GM18868 (cell line): ENCODE measurements at regions not wholly inside any gene's neighbourhood (a gene's known extent, or its start where the extent isn't known, plus 50 kb on each side); places are given as distances from the start of the nearest gene placed in this dataset.

ENCODE experiments used
- ATAC-seq: cut with Tn5 transposase; IDR thresholded peaks from one replicate; pipeline ENCODE4 v1.9.1; 2021; ENCODE audit warnings: mild to moderate bottlenecking, moderate library complexity; ENCODE audit not compliant: unreplicated experiment

- peak; percentile 86 for ATAC-seq
Measured at GRCh38 chr13:22114630-22115311, 443.9 kb downstream of the FGF9 start.

GRCh38 chr13:22118158-22118557 lies 447.3 kb downstream of the FGF9 start:
- ATAC-seq: no peak

- peak; percentile 36 for ATAC-seq
Measured at GRCh38 chr13:22120646-22121045, 449.8 kb downstream of the FGF9 start.

GRCh38 chr13:22121146-22121739 lies 450.4 kb downstream of the FGF9 start:
- no peak for ATAC-seq

GRCh38 chr13:22126433-22127021 lies 455.7 kb downstream of the FGF9 start:
- peak; percentile 98 for ATAC-seq

GRCh38 chr13:22127277-22128164 lies 456.6 kb downstream of the FGF9 start:
- no peak for ATAC-seq

GRCh38 chr13:22128441-22129408 lies 457.9 kb downstream of the FGF9 start:
- ATAC-seq: no peak

- no peak for ATAC-seq
Measured at GRCh38 chr13:22130254-22130653, 459.4 kb downstream of the FGF9 start.

- no peak for ATAC-seq
Measured at GRCh38 chr13:22134261-22134660, 463.4 kb downstream of the FGF9 start.

- no peak for ATAC-seq
Measured at GRCh38 chr13:22135446-22135845, 464.6 kb downstream of the FGF9 start.

GRCh38 chr13:22137361-22138050 lies 466.6 kb downstream of the FGF9 start:
- ATAC-seq: no peak

- no peak for ATAC-seq
Measured at GRCh38 chr13:22138947-22139346, 468.1 kb downstream of the FGF9 start.

- ATAC-seq: no peak
Measured at GRCh38 chr13:22141716-22142115, 470.8 kb downstream of the FGF9 start.

- no peak for ATAC-seq
Measured at GRCh38 chr13:22143671-22144070, 472.8 kb downstream of the FGF9 start.

GRCh38 chr13:22144806-22145205 lies 473.9 kb downstream of the FGF9 start:
- no peak for ATAC-seq

- ATAC-seq: no peak
Measured at GRCh38 chr13:22148187-22148586, 477.3 kb downstream of the FGF9 start.

GRCh38 chr13:22152751-22153150 lies 481.9 kb downstream of the FGF9 start:
- no peak for ATAC-seq

GRCh38 chr13:22154041-22154440 lies 483.2 kb downstream of the FGF9 start:
- no peak for ATAC-seq

- ATAC-seq: peak; percentile 95
Measured at GRCh38 chr13:22161871-22162270, 491.0 kb downstream of the FGF9 start.

- ATAC-seq: peak; percentile 58
Measured at GRCh38 chr13:22162889-22163288, 492.0 kb downstream of the FGF9 start.
